ENCODE measurements at regions not wholly inside any gene's neighbourhood (a gene's known extent, or its start where the extent isn't known, plus 50 kb on each side); places are given as distances from the start of the nearest gene placed in this dataset.

GRCh38 chr11:92653454-92653853 lies 316.0 kb upstream of the MTNR1B start:
- H3K9me3 ChIP-seq (ENCODE audit: low read length), result no peaks in the 10 kb centered on the region
- H3K9me2 ChIP-seq (ENCODE audit: insufficient read depth, low read length), result no peaks in the 10 kb centered on the region
- H4K20me1 ChIP-seq (ENCODE audit: insufficient read depth), result no peaks in the 10 kb centered on the region
- H3K79me2 ChIP-seq (replicated peaks; ENCODE audit: insufficient read depth, low read length), result no peaks in the 10 kb centered on the region
- H3K27ac ChIP-seq (ENCODE audit: low read length), result no peak overlapping the region
- no peak overlapping the region for H3K4me3 ChIP-seq (ENCODE audit: low read length)
- peaks cover 4% of the 10 kb centered on the region for H3K36me3 ChIP-seq (ENCODE audit: insufficient read depth, low read length)
- no peak overlapping the region for H2AFZ ChIP-seq (ENCODE audit: low read depth, low read length)
- TF ChIP-seq TAF1 (IDR thresholded peaks at IDR 0.05; ENCODE audit: low read depth), result no peak
- TF ChIP-seq EZH2 (IDR thresholded peaks at IDR 0.05; ENCODE audit: borderline replicate concordance, insufficient read depth, low read length, poor library complexity, severe bottlenecking), result no peak
- no peak for TF ChIP-seq SMC3 (conservative IDR thresholded peaks at IDR 0.05; ENCODE audit: poor library complexity)
- TF ChIP-seq MXI1 (conservative IDR thresholded peaks at IDR 0.05; ENCODE audit: poor library complexity, severe bottlenecking), result no peak
- TF ChIP-seq REST (IDR thresholded peaks at IDR 0.05; ENCODE audit: borderline replicate concordance), result no peak
- no peak for TF ChIP-seq RAD21 (conservative IDR thresholded peaks at IDR 0.05)
- TF ChIP-seq EP300 (conservative IDR thresholded peaks at IDR 0.05; ENCODE audit: poor library complexity, severe bottlenecking), result no peak
- no peak for TF ChIP-seq POLR2AphosphoS5 (IDR thresholded peaks at IDR 0.05)
- no peak for TF ChIP-seq CTCF (IDR thresholded peaks at IDR 0.05; ENCODE audit: poor library complexity, severe bottlenecking)
- H3K4me2 ChIP-seq (ENCODE audit: low read length), result no peak overlapping the region
- no peaks in the 10 kb centered on the region for H3K27me3 ChIP-seq (ENCODE audit: insufficient read depth, low read depth, low read length)
- H3K9ac ChIP-seq (ENCODE audit: low read length), result no peak overlapping the region
- no peaks in the 10 kb centered on the region for H3F3A ChIP-seq (ENCODE audit: insufficient read depth, low read length, poor library complexity, severe bottlenecking)

- Histone ChIP-seq H3K9me2 (ENCODE audit: insufficient read depth, low read length) (no peaks in the 10 kb centered on the region), H3K79me2 (replicated peaks; ENCODE audit: insufficient read depth, low read length) (no peaks in the 10 kb centered on the region), H4K20me1 (ENCODE audit: insufficient read depth) (no peaks in the 10 kb centered on the region), H3K9me3 (ENCODE audit: low read length) (no peaks in the 10 kb centered on the region), H3K4me2 (ENCODE audit: low read length) (no peak overlapping the region), H3K27me3 (ENCODE audit: insufficient read depth, low read depth, low read length) (no peaks in the 10 kb centered on the region), H3K9ac (ENCODE audit: low read length) (no peak overlapping the region), H3K4me3 (ENCODE audit: low read length) (no peak overlapping the region), H3K36me3 (ENCODE audit: insufficient read depth, low read length) (no peaks in the 10 kb centered on the region), H3F3A (ENCODE audit: insufficient read depth, low read length, poor library complexity, severe bottlenecking) (no peaks in the 10 kb centered on the region), H3K27ac (ENCODE audit: low read length) (no peak overlapping the region), H2AFZ (ENCODE audit: low read depth, low read length) (no peak overlapping the region)
- no peak for TF ChIP-seq EZH2 (IDR thresholded peaks at IDR 0.05; ENCODE audit: borderline replicate concordance, insufficient read depth, low read length, poor library complexity, severe bottlenecking)
- no peak for TF ChIP-seq EP300 (conservative IDR thresholded peaks at IDR 0.05; ENCODE audit: poor library complexity, severe bottlenecking)
- no peak for TF ChIP-seq MXI1 (conservative IDR thresholded peaks at IDR 0.05; ENCODE audit: poor library complexity, severe bottlenecking)
- TF ChIP-seq TAF1 (IDR thresholded peaks at IDR 0.05; ENCODE audit: low read depth), result no peak
- no peak for TF ChIP-seq REST (IDR thresholded peaks at IDR 0.05; ENCODE audit: borderline replicate concordance)
- TF ChIP-seq POLR2AphosphoS5 (IDR thresholded peaks at IDR 0.05), result no peak
- no peak for TF ChIP-seq CTCF (IDR thresholded peaks at IDR 0.05; ENCODE audit: poor library complexity, severe bottlenecking)
- no peak for TF ChIP-seq RAD21 (conservative IDR thresholded peaks at IDR 0.05)
- TF ChIP-seq SMC3 (conservative IDR thresholded peaks at IDR 0.05; ENCODE audit: poor library complexity), result no peak
These were observed 312.7 kb upstream of the MTNR1B start for GRCh38 chr11:92656783-92657182.

All from neural cell (in vitro differentiated cells).